Prostate gland (tissue), 2 donors: ENCODE measurements at regions not wholly inside any gene's neighbourhood (a gene's known extent, or its start where the extent isn't known, plus 50 kb on each side); places are given as distances from the start of the nearest gene placed in this dataset.

Source experiments
- POLR2A ChIP-seq: fragments of 450-650 bp; IDR thresholded peaks from one replicate; pipeline ENCODE4 v1.6.1; 2016; ENCODE audit warnings: antibody characterized with exemption, mild to moderate bottlenecking
- TF ChIP-seq, protein P1 (sequence below), 4 experiments: fragments of 200-600 bp in 2 of 4; fragments of 450-650 bp in 2 of 4; sonication (generic) in 2 of 4; IDR thresholded peaks; 1 replicate in 3 of 4; 2 replicates in 1 of 4; pipeline ENCODE4 v1.5.1; 2016 to 2019; ENCODE audit warnings: antibody characterized with exemption in 4 of 4, mild to moderate bottlenecking in 2 of 4, moderate library complexity in 2 of 4

GRCh38 chr4:24243641-24244040, 340.7 kb downstream of the DHX15 start:
- TF ChIP-seq, protein P1, sequence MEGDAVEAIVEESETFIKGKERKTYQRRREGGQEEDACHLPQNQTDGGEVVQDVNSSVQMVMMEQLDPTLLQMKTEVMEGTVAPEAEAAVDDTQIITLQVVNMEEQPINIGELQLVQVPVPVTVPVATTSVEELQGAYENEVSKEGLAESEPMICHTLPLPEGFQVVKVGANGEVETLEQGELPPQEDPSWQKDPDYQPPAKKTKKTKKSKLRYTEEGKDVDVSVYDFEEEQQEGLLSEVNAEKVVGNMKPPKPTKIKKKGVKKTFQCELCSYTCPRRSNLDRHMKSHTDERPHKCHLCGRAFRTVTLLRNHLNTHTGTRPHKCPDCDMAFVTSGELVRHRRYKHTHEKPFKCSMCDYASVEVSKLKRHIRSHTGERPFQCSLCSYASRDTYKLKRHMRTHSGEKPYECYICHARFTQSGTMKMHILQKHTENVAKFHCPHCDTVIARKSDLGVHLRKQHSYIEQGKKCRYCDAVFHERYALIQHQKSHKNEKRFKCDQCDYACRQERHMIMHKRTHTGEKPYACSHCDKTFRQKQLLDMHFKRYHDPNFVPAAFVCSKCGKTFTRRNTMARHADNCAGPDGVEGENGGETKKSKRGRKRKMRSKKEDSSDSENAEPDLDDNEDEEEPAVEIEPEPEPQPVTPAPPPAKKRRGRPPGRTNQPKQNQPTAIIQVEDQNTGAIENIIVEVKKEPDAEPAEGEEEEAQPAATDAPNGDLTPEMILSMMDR (IDR thresholded peaks at IDR 0.05) = no peak
- TF ChIP-seq POLR2A = no peak
